ENCODE measurements at regions not wholly inside any gene's neighbourhood (a gene's known extent, or its start where the extent isn't known, plus 50 kb on each side); places are given as distances from the start of the nearest gene placed in this dataset.

GRCh38 chr2:84271977-84272376, 187.1 kb downstream of the SUCLG1 start:
- TF ChIP-seq CTCF (IDR thresholded peaks at IDR 0.05; ENCODE audit: borderline replicate concordance, extremely low read depth, low read length, poor library complexity, severe bottlenecking) (no peak), EZH2 (IDR thresholded peaks at IDR 0.05; ENCODE audit: borderline replicate concordance, low read depth, low read length, severe bottlenecking) (no peak)
